GM12873 (cell line): ENCODE measurements at regions not wholly inside any gene's neighbourhood (a gene's known extent, or its start where the extent isn't known, plus 50 kb on each side); places are given as distances from the start of the nearest gene placed in this dataset.

ENCODE experiments used
- TF ChIP-seq, protein P1 (sequence below): IDR thresholded peaks from 2 replicates; pipeline ENCODE4 v1.5.1; 2012; ENCODE audit warnings: low read depth, mild to moderate bottlenecking, moderate library complexity, low read length, control low read depth; ENCODE audit not compliant: insufficient read depth; ENCODE audit errors: missing control alignments

- TF ChIP-seq, protein P1, sequence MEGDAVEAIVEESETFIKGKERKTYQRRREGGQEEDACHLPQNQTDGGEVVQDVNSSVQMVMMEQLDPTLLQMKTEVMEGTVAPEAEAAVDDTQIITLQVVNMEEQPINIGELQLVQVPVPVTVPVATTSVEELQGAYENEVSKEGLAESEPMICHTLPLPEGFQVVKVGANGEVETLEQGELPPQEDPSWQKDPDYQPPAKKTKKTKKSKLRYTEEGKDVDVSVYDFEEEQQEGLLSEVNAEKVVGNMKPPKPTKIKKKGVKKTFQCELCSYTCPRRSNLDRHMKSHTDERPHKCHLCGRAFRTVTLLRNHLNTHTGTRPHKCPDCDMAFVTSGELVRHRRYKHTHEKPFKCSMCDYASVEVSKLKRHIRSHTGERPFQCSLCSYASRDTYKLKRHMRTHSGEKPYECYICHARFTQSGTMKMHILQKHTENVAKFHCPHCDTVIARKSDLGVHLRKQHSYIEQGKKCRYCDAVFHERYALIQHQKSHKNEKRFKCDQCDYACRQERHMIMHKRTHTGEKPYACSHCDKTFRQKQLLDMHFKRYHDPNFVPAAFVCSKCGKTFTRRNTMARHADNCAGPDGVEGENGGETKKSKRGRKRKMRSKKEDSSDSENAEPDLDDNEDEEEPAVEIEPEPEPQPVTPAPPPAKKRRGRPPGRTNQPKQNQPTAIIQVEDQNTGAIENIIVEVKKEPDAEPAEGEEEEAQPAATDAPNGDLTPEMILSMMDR = no peak
These were observed 62.1 kb upstream of the TMC1 start for GRCh38 chr9:72459308-72459707.

DNA sequence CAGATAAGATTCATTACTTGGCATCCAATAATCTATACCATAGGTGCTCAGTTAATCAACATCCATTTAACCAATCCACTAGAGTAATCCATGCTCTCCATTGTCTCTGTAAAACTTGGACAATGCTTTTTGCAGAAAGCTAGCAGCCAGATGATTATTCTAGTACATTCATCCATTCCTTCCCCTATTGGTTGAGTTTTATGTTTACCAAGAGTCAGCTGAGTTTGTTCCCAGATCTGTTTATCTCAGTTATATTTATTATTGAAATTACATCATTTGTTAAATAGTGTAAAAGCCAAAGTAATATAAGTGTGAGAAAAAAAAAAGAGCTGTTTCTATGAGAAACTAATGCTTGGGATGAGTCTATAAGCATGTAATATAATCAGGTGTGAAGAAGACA, 63.3 kb upstream of the TMC1 start:
- TF ChIP-seq, protein P1 = no peak

- TF ChIP-seq, protein P1 = no peak
These were observed 64.0 kb upstream of the TMC1 start for GRCh38 chr9:72457366-72457765.

- TF ChIP-seq, protein P1 = no peak
These were observed 66.4 kb upstream of the TMC1 start for GRCh38 chr9:72454871-72455491.

GRCh38 chr9:72453797-72454196, 67.6 kb upstream of the TMC1 start:
- TF ChIP-seq, protein P1 = no peak

- TF ChIP-seq, protein P1 = no peak
These were observed 76.0 kb upstream of the TMC1 start for GRCh38 chr9:72445306-72445995.

DNA sequence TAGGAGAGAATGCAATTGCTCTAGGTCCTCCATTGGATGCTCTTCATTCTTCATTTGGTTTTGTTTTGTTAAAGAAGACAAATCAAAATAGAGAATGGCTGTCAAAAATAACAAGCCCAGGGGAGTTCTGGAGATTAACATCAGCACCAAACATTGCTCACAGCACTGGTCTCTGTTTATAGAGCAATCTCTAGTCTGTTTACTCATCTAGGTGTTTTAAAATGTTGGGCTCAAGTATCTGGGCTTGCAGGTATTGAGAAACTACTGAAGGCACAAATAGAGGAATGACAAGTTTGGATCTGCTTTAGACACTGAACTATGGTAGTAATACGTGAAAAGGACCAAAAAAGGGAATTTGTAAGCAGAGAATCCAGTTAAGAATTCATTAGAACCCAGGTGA, 77.0 kb upstream of the TMC1 start:
- TF ChIP-seq, protein P1 = no peak
